Ecto neural progenitor cell (in vitro differentiated cells): ENCODE measurements at regions not wholly inside any gene's neighbourhood (a gene's known extent, or its start where the extent isn't known, plus 50 kb on each side); places are given as distances from the start of the nearest gene placed in this dataset.
"Not testable (repeated sequence)": the region's sequence is repeated elsewhere in the genome, so short reads cannot be mapped to it uniquely, and the experiment has no call there.

Source experiments
- DNase-seq: peaks from one replicate; pipeline ENCODE4 v3.0.0-alpha.2; 2018; ENCODE audit warnings: low spot score

- DNase-seq, result not testable (repeated sequence)
These were observed 492.9 kb upstream of the ARPP21 start for GRCh38 chr3:35146256-35147035.

GRCh38 chr3:35183927-35184675, 455.2 kb upstream of the ARPP21 start:
- DNase-seq, result no peak

GRCh38 chr3:35184775-35185174, 454.6 kb upstream of the ARPP21 start:
- DNase-seq, result no peak

- no peak for DNase-seq
These were observed 451.4 kb upstream of the ARPP21 start for GRCh38 chr3:35187908-35188307.

- DNase-seq, result no peak
These were observed 444.7 kb upstream of the ARPP21 start for GRCh38 chr3:35194666-35195065.

- DNase-seq, result no peak
These were observed 440.5 kb upstream of the ARPP21 start for GRCh38 chr3:35198857-35199256.

GRCh38 chr3:35200056-35200455, 439.3 kb upstream of the ARPP21 start:
- no peak for DNase-seq

GRCh38 chr3:35201211-35201610, 438.1 kb upstream of the ARPP21 start:
- DNase-seq, result no peak

- no peak for DNase-seq
These were observed 423.5 kb upstream of the ARPP21 start for GRCh38 chr3:35215525-35216500.

GRCh38 chr3:35216501-35217266, 422.6 kb upstream of the ARPP21 start:
- no peak for DNase-seq

GRCh38 chr3:35223632-35224394, 415.5 kb upstream of the ARPP21 start:
- no peak for DNase-seq

GRCh38 chr3:35224565-35225295, 414.6 kb upstream of the ARPP21 start:
- DNase-seq, result no peak

GRCh38 chr3:35241236-35241635, 398.1 kb upstream of the ARPP21 start:
- DNase-seq, result no peak

GRCh38 chr3:35254917-35255316, 384.4 kb upstream of the ARPP21 start:
- DNase-seq, result no peak

- DNase-seq, result no peak
These were observed 381.7 kb upstream of the ARPP21 start for GRCh38 chr3:35257641-35258040.

- DNase-seq, result no peak
These were observed 376.9 kb upstream of the ARPP21 start for GRCh38 chr3:35262406-35262805.

- DNase-seq, result no peak
These were observed 375.8 kb upstream of the ARPP21 start for GRCh38 chr3:35263477-35263876.

GRCh38 chr3:35266065-35266464, 373.3 kb upstream of the ARPP21 start:
- not testable (repeated sequence) for DNase-seq

- DNase-seq, result no peak
These were observed 363.6 kb upstream of the ARPP21 start for GRCh38 chr3:35275768-35276167.

GRCh38 chr3:35276568-35276967, 362.8 kb upstream of the ARPP21 start:
- no peak for DNase-seq
